ENCODE measurements at regions not wholly inside any gene's neighbourhood (a gene's known extent, or its start where the extent isn't known, plus 50 kb on each side); places are given as distances from the start of the nearest gene placed in this dataset.

DNA sequence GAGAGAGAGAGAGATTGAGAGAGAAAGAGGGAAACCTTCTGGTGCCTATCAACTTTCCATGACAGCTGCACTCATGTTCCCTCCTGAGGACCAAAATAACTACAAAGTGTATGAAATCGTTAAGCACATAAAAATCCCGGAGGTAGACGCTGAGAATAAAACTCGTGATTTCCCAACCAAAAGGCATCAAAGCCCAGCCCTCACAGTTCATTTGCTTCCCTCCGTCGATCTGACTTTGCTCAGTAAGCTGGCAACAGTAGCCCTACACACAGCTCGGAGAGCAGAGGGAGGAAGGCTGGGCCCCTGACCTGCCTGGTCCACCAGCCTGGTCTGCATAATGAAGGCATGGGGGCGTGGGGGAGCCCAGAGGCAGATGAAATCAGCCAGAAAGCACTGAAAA, 273.9 kb upstream of the ZFHX3 start:
- no peak for DNase-seq (ENCODE audit: low read depth, low spot score)
- in situ Hi-C loops (cut with HindIII; ENCODE audit: low sequenced_read_pairs): no loop called here
- no peak overlapping the region for H3K4me3 ChIP-seq (ENCODE audit: low read depth, low read length)
- TF ChIP-seq, protein P1, sequence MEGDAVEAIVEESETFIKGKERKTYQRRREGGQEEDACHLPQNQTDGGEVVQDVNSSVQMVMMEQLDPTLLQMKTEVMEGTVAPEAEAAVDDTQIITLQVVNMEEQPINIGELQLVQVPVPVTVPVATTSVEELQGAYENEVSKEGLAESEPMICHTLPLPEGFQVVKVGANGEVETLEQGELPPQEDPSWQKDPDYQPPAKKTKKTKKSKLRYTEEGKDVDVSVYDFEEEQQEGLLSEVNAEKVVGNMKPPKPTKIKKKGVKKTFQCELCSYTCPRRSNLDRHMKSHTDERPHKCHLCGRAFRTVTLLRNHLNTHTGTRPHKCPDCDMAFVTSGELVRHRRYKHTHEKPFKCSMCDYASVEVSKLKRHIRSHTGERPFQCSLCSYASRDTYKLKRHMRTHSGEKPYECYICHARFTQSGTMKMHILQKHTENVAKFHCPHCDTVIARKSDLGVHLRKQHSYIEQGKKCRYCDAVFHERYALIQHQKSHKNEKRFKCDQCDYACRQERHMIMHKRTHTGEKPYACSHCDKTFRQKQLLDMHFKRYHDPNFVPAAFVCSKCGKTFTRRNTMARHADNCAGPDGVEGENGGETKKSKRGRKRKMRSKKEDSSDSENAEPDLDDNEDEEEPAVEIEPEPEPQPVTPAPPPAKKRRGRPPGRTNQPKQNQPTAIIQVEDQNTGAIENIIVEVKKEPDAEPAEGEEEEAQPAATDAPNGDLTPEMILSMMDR (IDR thresholded peaks at IDR 0.05; ENCODE audit: low read depth, low read length): no peak

DNA sequence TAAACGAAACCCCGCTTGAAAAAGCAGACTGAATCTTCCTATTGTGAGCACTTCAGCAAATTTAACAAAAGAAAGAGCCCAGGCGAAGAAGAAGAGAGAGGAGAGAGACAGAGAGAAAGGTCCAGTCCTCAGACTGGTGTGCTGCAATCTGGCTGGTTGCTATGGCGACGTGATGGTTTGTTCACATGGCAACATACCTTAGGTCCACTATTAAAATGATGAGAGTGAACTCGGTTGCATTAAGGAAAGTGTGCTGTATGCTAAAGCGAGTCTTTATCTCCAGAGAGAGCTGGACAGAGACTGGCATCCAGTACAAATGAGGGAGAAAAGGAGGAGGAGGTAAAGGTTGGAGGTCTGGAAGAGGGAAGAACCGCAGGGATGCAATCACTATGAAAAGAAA, 271.8 kb upstream of the ZFHX3 start:
- TF ChIP-seq, protein P1 (IDR thresholded peaks at IDR 0.05; ENCODE audit: low read depth, low read length): no peak
- no peak for DNase-seq (ENCODE audit: low read depth, low spot score)
- in situ Hi-C loops (cut with HindIII; ENCODE audit: low sequenced_read_pairs): no loop called here
- H3K4me3 ChIP-seq (ENCODE audit: low read depth, low read length): no peak overlapping the region

DNA sequence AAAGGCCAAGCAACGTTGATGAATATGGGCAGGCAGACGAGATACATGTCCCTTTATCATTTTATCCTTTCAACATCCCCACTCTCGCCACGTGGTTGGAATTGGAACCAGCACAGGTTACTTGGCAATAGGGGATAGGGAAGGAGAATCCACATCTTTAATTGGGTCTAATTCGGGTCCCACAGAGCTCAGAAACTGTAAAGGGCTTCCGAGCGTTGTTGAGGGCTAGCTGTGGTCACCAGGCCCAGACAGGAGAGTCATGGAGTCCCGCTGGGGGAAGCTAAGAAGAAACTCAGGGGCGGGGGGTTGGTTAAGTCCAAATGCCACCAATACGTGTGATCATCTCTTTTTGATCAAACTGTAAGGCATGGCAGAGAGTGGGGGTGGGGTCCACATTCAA, 271.3 kb upstream of the ZFHX3 start:
- in situ Hi-C loops (cut with HindIII; ENCODE audit: low sequenced_read_pairs): no loop called here
- DNase-seq (ENCODE audit: low read depth, low spot score): no peak
- no peak overlapping the region for H3K4me3 ChIP-seq (ENCODE audit: low read depth, low read length)
- TF ChIP-seq, protein P1 (IDR thresholded peaks at IDR 0.05; ENCODE audit: low read depth, low read length): no peak

DNA sequence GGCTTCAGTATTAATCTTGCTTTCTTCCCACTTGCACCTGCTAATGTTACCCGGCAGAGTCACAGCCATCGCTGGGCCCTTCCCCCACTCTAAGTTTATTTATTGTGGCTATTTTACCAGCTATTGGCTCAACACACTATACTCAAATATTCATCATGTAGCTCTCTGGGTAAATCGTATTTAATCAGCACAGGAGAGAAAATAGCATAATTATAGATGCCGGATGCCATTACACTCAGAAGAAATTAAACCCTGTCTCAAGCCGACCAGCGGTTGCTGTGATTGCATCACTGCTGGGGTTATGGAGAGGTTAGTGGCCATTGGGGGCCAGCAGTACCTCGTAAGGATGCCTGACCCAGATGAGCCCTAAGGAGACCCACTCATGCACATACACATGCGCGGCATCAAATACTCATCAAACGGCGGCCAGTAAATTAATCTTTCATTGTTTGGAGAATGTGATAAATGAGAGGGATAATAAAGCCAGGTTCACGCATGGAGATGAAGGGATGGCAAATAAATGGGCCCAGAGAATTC, 269.5 kb upstream of the ZFHX3 start:
- TF ChIP-seq, protein P1 (IDR thresholded peaks at IDR 0.05; ENCODE audit: low read depth, low read length): no peak
- in situ Hi-C loops (cut with HindIII; ENCODE audit: low sequenced_read_pairs): no loop called here
- H3K4me3 ChIP-seq (ENCODE audit: low read depth, low read length): no peak overlapping the region
- DNase-seq (ENCODE audit: low read depth, low spot score): no peak

DNA sequence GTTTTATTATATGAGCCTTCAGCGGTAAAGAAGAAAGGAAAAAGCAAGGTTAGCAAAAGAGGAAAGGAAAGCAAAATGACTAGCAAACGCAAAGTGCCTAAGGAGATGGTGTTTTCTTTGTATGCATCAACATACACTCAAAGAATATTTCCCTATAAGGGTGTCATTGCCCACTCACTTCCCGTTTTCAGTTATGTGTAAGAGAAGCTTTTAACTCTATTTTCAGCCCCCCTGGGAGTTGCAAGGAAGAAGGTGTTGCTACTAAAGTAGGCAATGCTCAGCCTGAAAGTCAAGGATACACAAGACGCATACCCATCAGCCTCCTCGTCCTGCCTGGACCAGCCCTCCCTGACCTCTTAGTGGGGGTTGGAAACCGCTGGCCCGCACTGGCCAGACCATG, 267.7 kb upstream of the ZFHX3 start:
- no peak for DNase-seq (ENCODE audit: low read depth, low spot score)
- in situ Hi-C loops (cut with HindIII; ENCODE audit: low sequenced_read_pairs): no loop called here
- no peak overlapping the region for H3K4me3 ChIP-seq (ENCODE audit: low read depth, low read length)
- TF ChIP-seq, protein P1 (IDR thresholded peaks at IDR 0.05; ENCODE audit: low read depth, low read length): no peak

DNA sequence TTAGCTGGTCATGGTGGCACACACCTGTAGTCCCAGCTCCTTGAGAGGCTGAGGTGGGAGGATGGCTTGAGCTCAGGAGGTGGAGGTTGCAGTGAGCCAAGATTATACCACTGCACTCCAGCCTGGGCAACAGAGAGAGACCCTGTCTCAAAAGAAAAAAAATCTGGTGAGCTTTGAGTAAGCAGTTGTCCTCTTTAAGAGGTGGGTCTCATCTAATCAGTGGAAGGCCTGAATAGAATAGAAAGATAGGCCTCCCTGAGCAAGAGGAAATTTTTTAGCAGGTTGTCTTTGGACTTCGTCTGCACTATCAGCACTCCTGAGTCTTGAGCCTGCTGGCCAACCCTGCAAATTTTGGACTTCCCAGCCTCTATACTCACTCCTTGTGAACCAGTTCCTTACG, 266.0 kb upstream of the ZFHX3 start:
- in situ Hi-C loops (cut with HindIII; ENCODE audit: low sequenced_read_pairs): no loop called here
- no peak overlapping the region for H3K4me3 ChIP-seq (ENCODE audit: low read depth, low read length)
- TF ChIP-seq, protein P1 (IDR thresholded peaks at IDR 0.05; ENCODE audit: low read depth, low read length): no peak
- DNase-seq (ENCODE audit: low read depth, low spot score): no peak
